HepG2 (cell line): ENCODE measurements at regions not wholly inside any gene's neighbourhood (a gene's known extent, or its start where the extent isn't known, plus 50 kb on each side); places are given as distances from the start of the nearest gene placed in this dataset.

ENCODE experiments used
- ATAC-seq: fragments of 200-7000 bp; cut with Tn5 transposase; 3 replicates; pipeline ENCODE4 v1.9.1; 2020; ENCODE audit warnings: mild to moderate bottlenecking, moderate library complexity
- BruUV-seq: library from RNA; stranded (reverse); fragments of 400-500 nt; replicated peaks from 2 replicates; lab custom pipeline; 2021; lab: Mats Ljungman, UMichigan
- CTCF ChIA-PET: fragments of 300-600 bp; formaldehyde crosslinking; extraction: SDS; loops from one replicate; lab custom pipeline; 2021; ENCODE audit warnings: low total read pairs, inconsistent platforms, low intra/inter-chr PET ratio; lab: Yijun Ruan, JAX
- POLR2A ChIA-PET: fragments of 350-600 bp; sonication (Branson Sonifier 250); formaldehyde crosslinking; loops from one replicate; lab custom pipeline; 2020; ENCODE audit warnings: antibody characterized with exemption, inconsistent platforms; lab: Yijun Ruan, JAX
- DNase-seq: peaks from one replicate; pipeline ENCODE4 v3.0.0-alpha.2; 2015; ENCODE audit warnings: low spot score
- FAIRE-seq: peaks from 3 replicates; lab custom pipeline; 2011; peaks lifted over from hg19 to GRCh38; lab: Jason Lieb, UNC
- H2AFZ ChIP-seq: one replicate; pipeline ENCODE4 v1.6.1; 2011; ENCODE audit warnings: low read length, inconsistent platforms
- H3K27ac ChIP-seq: fragments of 300-600 bp; 3 replicates; pipeline ENCODE4 v1.8.0; 2011; ENCODE audit warnings: mixed run types, mild to moderate bottlenecking, mixed read lengths, low read length, inconsistent platforms; ENCODE audit not compliant: insufficient read depth; ENCODE audit errors: extremely low read length
- H3K27me3 ChIP-seq, 2 experiments: fragments of 200-600 bp in 1 of 2; 2 replicates in 1 of 2; 3 replicates in 1 of 2; pipeline versions ENCODE4 v1.6.0 to v1.8.0; 2011; ENCODE audit warnings: low read length in 2 of 2, mild to moderate bottlenecking in 2 of 2, moderate library complexity in 2 of 2, inconsistent platforms in 1 of 2; ENCODE audit not compliant: insufficient read depth in 2 of 2, control insufficient read depth in 1 of 2
- H3K36me3 ChIP-seq, 2 experiments: fragments of 200-600 bp in 1 of 2; replicated peaks in 1 of 2; 2 replicates in 1 of 2; 3 replicates in 1 of 2; pipeline versions ENCODE4 v1.5.1 to v1.8.0; 2011; ENCODE audit warnings: low read length in 2 of 2, inconsistent platforms in 1 of 2; ENCODE audit not compliant: insufficient read depth in 2 of 2, control insufficient read depth in 1 of 2
- H3K4me1 ChIP-seq: 2 replicates; pipeline ENCODE4 v1.5.1; 2012; ENCODE audit warnings: low read length, inconsistent platforms; ENCODE audit not compliant: insufficient read depth
- H3K4me2 ChIP-seq: 2 replicates; pipeline ENCODE4 v1.6.0; 2011; ENCODE audit warnings: low read depth, low read length, inconsistent platforms
- H3K4me3 ChIP-seq, 3 experiments: fragments of 200-600 bp in 1 of 3; sonication (generic), shearing (Covaris generic) in 1 of 3; replicated peaks in 1 of 3; 2 replicates each; pipeline ENCODE4 v1.5.1; 2011 to 2016; ENCODE audit warnings: low read length in 3 of 3, inconsistent platforms in 2 of 3, low read depth in 2 of 3, mild to moderate bottlenecking in 2 of 3, control low read depth in 1 of 3, mixed read lengths in 1 of 3; ENCODE audit not compliant: insufficient read depth in 1 of 3
- H3K79me2 ChIP-seq: one replicate; pipeline ENCODE4 v1.6.1; 2011; ENCODE audit warnings: low read length, inconsistent platforms; ENCODE audit not compliant: insufficient read depth
- H3K9ac ChIP-seq: 2 replicates; pipeline ENCODE4 v1.6.0; 2011; ENCODE audit warnings: mild to moderate bottlenecking, low read depth, low read length, inconsistent platforms; ENCODE audit not compliant: insufficient read depth
- H3K9me3 ChIP-seq: 2 replicates; pipeline ENCODE4 v1.5.1; 2012; ENCODE audit warnings: mild to moderate bottlenecking, low read length
- H4K20me1 ChIP-seq: 2 replicates; pipeline ENCODE4 v1.6.0; 2011; ENCODE audit warnings: inconsistent platforms, mild to moderate bottlenecking, low read length, moderate library complexity; ENCODE audit not compliant: insufficient read depth
- TCF7 ChIP-seq: sonication (generic); IDR thresholded peaks from 2 replicates; pipeline ENCODE4 v1.6.1; 2016; ENCODE audit warnings: antibody characterized with exemption, low read depth
- ZFP36 ChIP-seq: fragments of 150-350 bp; IDR thresholded peaks from 2 replicates; pipeline ENCODE4 v1.6.1; 2018; ENCODE audit warnings: borderline replicate concordance, low read length, low read depth; ENCODE audit not compliant: partially characterized antibody
- ZNF101 ChIP-seq: sonication (generic); formaldehyde crosslinking; IDR thresholded peaks from 2 replicates; pipeline ENCODE4 v1.4.0; 2020; ENCODE audit warnings: mild to moderate bottlenecking, low read depth, missing genetic modification reagents, borderline replicate concordance
- ZNF143 ChIP-seq: sonication (generic); formaldehyde crosslinking; IDR thresholded peaks from 2 replicates; pipeline ENCODE4 v1.4.0; 2020; ENCODE audit warnings: missing genetic modification reagents
- ZNF383 ChIP-seq: sonication (generic); formaldehyde crosslinking; IDR thresholded peaks from 2 replicates; pipeline ENCODE4 v1.4.0; 2020; ENCODE audit warnings: missing genetic modification reagents, mild to moderate bottlenecking, borderline replicate concordance
- ZNF598 ChIP-seq: sonication (generic); formaldehyde crosslinking; IDR thresholded peaks from 2 replicates; pipeline ENCODE4 v1.5.1; 2020; ENCODE audit warnings: mild to moderate bottlenecking, missing genetic modification reagents, borderline replicate concordance
- ZNF768 ChIP-seq: sonication (generic); formaldehyde crosslinking; IDR thresholded peaks from 2 replicates; pipeline ENCODE4 v1.4.0; 2020; ENCODE audit warnings: missing genetic modification reagents
- ZNF841 ChIP-seq: sonication (generic); formaldehyde crosslinking; IDR thresholded peaks from 2 replicates; pipeline ENCODE4 v1.8.1; 2023; ENCODE audit warnings: missing genetic modification reagents, borderline replicate concordance
- whole genome bisulfite sequencing: methylation state at CpG from one replicate; pipeline ENCODE4 v1.1.6; 2017; ENCODE audit warnings: low lambda C conversion rate; 5-methylcytosine and 5-hydroxymethylcytosine counted together
- in situ Hi-C: cut with HindIII; loops from 2 replicates; pipeline ENCODE4 v1.10.0; 2017; ENCODE audit warnings: low pct_unique_long_range_greater_than_20kb; ENCODE audit not compliant: extremely low pct_ligation_motif_present
- intact Hi-C: fragments of 100-400 bp; cut with micrococcal nuclease; formaldehyde crosslinking; loops from one replicate; pipeline ENCODE4 v1.10.0; 2022; ENCODE audit not compliant: unreplicated experiment
- TF ChIP-seq, protein P1 (sequence below): sonication (generic); formaldehyde crosslinking; IDR thresholded peaks from 2 replicates; pipeline ENCODE4 v1.4.0; 2020; ENCODE audit warnings: missing genetic modification reagents, borderline replicate concordance
- TF ChIP-seq, protein P2 (sequence below): sonication (generic); formaldehyde crosslinking; IDR thresholded peaks from 2 replicates; pipeline ENCODE4 v1.8.0; 2022; ENCODE audit warnings: mild to moderate bottlenecking, missing genetic modification reagents; ENCODE audit not compliant: insufficient replicate concordance
- TF ChIP-seq, protein P3 (sequence below): sonication (generic); formaldehyde crosslinking; IDR thresholded peaks from 2 replicates; pipeline ENCODE4 v1.4.0; 2020; ENCODE audit warnings: missing genetic modification reagents
- TF ChIP-seq, protein P4 (sequence below): IDR thresholded peaks from 2 replicates; pipeline ENCODE4 v1.6.1; 2016; ENCODE audit warnings: low read depth, missing genetic modification reagents, missing compliant biosample characterization

DNA sequence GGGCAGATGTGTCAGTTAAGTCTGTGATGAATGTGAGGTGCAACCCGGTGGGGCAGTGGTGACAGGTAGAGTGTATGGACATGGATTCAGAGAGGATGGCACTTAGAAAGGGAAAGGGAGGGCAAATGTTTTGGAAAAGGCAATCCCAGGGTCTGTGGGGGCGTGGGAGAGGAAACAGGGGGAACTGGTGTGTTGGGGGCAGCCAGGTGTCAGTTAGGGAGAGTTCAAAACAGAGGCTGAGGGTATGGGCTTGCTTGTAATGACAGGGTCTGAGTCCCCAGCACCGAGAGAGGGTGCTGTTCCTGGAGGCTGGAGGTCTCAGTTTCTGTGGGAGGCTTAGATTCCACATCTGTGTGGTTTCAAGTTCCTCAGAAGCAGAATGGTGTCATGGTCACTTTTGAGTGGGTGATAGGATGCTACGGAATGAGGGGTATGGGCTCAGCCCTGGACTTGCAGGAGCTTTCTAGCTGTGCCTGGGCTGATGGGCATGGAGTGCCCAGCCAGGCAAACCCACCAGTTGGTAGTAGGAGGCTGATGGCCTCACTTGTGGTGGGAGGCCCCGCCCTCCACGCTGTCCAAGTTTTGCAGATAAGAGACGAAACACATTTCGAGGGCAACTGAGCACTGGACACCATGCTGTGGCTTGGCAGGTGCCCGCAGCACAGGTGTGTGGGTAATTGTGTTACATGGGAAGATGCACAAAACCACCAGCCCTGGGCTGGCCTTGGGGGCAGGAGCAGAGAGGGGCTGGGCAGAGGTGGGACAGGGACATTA is 209.4 kb downstream of the RPLP1 start (continued):
- TF ChIP-seq, protein P1, sequence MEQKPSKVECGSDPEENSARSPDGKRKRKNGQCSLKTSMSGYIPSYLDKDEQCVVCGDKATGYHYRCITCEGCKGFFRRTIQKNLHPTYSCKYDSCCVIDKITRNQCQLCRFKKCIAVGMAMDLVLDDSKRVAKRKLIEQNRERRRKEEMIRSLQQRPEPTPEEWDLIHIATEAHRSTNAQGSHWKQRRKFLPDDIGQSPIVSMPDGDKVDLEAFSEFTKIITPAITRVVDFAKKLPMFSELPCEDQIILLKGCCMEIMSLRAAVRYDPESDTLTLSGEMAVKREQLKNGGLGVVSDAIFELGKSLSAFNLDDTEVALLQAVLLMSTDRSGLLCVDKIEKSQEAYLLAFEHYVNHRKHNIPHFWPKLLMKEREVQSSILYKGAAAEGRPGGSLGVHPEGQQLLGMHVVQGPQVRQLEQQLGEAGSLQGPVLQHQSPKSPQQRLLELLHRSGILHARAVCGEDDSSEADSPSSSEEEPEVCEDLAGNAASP (CRISPR knock-in tag), result no peak

DNA sequence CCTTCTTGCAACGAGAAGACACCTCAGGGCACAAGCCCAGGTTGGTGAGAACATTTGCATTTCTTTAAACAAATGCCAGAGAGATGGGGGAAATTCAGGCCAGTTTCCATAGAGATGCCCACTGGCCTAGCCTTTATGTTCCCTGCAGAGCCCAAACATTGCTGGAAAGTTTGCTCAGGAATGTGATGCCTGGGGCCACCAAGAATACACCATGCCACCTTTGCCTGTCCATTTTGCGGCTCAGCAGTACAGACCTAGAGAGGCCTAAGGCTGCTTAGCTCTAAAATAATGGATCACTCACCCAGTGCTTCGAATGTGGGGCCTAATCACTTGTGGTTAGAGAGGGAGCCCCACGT is 210.0 kb downstream of the RPLP1 start:
- H3K79me2 ChIP-seq, result no peaks in the 10 kb centered on the region
- no peaks in the 10 kb centered on the region for H3K9me3 ChIP-seq
- no peak for ATAC-seq
- no peak for DNase-seq
- intact Hi-C loops (no loop called here), in situ Hi-C loops (no loop called here)
- peaks cover 17 to 72% of the 10 kb centered on the region in 2 experiments for H3K27me3 ChIP-seq
- no peaks in the 10 kb centered on the region for H3K4me1 ChIP-seq
- H3K27ac ChIP-seq, result no peak overlapping the region
- no peaks in the 10 kb centered on the region for H3K36me3 ChIP-seq
- no peak overlapping the region for H3K4me2 ChIP-seq
- H3K9ac ChIP-seq, result no peak overlapping the region
- H2AFZ ChIP-seq, result no peak overlapping the region
- WGBS, result 0% methylated on average over 4 of the region's 4 CpGs
- POLR2A ChIA-PET, result no interaction called here
- CTCF ChIA-PET, result no interaction called here
- no TSS peak for BruUV-seq
- 0 out of 2 replicates have a peak, but pooled peaks cover 6% of the 10 kb centered on the region for H4K20me1 ChIP-seq
- H3K4me3 ChIP-seq, result no peak overlapping the region
- no peak for FAIRE-seq
- TF ChIP-seq TCF7, result no peak
- TF ChIP-seq ZNF101 (CRISPR knock-in tag), result no peak
- TF ChIP-seq ZNF598 (CRISPR knock-in tag), result no peak
- TF ChIP-seq, protein P2, sequence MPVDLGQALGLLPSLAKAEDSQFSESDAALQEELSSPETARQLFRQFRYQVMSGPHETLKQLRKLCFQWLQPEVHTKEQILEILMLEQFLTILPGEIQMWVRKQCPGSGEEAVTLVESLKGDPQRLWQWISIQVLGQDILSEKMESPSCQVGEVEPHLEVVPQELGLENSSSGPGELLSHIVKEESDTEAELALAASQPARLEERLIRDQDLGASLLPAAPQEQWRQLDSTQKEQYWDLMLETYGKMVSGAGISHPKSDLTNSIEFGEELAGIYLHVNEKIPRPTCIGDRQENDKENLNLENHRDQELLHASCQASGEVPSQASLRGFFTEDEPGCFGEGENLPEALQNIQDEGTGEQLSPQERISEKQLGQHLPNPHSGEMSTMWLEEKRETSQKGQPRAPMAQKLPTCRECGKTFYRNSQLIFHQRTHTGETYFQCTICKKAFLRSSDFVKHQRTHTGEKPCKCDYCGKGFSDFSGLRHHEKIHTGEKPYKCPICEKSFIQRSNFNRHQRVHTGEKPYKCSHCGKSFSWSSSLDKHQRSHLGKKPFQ (CRISPR knock-in tag), result no peak
- no peak for TF ChIP-seq ZNF768 (CRISPR knock-in tag)
- no peak for TF ChIP-seq ZNF383 (CRISPR knock-in tag)
- no peak for TF ChIP-seq ZNF143 (CRISPR knock-in tag)
- TF ChIP-seq ZNF841, result no peak
- TF ChIP-seq ZFP36, result no peak
- TF ChIP-seq, protein P3, sequence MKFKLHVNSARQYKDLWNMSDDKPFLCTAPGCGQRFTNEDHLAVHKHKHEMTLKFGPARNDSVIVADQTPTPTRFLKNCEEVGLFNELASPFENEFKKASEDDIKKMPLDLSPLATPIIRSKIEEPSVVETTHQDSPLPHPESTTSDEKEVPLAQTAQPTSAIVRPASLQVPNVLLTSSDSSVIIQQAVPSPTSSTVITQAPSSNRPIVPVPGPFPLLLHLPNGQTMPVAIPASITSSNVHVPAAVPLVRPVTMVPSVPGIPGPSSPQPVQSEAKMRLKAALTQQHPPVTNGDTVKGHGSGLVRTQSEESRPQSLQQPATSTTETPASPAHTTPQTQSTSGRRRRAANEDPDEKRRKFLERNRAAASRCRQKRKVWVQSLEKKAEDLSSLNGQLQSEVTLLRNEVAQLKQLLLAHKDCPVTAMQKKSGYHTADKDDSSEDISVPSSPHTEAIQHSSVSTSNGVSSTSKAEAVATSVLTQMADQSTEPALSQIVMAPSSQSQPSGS (CRISPR knock-in tag), result no peak
- TF ChIP-seq, protein P4, sequence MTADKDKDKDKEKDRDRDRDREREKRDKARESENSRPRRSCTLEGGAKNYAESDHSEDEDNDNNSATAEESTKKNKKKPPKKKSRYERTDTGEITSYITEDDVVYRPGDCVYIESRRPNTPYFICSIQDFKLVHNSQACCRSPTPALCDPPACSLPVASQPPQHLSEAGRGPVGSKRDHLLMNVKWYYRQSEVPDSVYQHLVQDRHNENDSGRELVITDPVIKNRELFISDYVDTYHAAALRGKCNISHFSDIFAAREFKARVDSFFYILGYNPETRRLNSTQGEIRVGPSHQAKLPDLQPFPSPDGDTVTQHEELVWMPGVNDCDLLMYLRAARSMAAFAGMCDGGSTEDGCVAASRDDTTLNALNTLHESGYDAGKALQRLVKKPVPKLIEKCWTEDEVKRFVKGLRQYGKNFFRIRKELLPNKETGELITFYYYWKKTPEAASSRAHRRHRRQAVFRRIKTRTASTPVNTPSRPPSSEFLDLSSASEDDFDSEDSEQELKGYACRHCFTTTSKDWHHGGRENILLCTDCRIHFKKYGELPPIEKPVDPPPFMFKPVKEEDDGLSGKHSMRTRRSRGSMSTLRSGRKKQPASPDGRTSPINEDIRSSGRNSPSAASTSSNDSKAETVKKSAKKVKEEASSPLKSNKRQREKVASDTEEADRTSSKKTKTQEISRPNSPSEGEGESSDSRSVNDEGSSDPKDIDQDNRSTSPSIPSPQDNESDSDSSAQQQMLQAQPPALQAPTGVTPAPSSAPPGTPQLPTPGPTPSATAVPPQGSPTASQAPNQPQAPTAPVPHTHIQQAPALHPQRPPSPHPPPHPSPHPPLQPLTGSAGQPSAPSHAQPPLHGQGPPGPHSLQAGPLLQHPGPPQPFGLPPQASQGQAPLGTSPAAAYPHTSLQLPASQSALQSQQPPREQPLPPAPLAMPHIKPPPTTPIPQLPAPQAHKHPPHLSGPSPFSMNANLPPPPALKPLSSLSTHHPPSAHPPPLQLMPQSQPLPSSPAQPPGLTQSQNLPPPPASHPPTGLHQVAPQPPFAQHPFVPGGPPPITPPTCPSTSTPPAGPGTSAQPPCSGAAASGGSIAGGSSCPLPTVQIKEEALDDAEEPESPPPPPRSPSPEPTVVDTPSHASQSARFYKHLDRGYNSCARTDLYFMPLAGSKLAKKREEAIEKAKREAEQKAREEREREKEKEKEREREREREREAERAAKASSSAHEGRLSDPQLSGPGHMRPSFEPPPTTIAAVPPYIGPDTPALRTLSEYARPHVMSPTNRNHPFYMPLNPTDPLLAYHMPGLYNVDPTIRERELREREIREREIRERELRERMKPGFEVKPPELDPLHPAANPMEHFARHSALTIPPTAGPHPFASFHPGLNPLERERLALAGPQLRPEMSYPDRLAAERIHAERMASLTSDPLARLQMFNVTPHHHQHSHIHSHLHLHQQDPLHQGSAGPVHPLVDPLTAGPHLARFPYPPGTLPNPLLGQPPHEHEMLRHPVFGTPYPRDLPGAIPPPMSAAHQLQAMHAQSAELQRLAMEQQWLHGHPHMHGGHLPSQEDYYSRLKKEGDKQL (CRISPR knock-in tag), result no peak
